H9 (cell line): ENCODE measurements at regions not wholly inside any gene's neighbourhood (a gene's known extent, or its start where the extent isn't known, plus 50 kb on each side); places are given as distances from the start of the nearest gene placed in this dataset.

ENCODE experiments used
- DNase-seq: peaks from one replicate; pipeline ENCODE4 v3.0.0-alpha.2; 2017
- H2AFZ ChIP-seq: one replicate; pipeline ENCODE4 v1.6.1; 2013; ENCODE audit warnings: mild to moderate bottlenecking, low read length, control low read depth, moderate library complexity
- H2AK5ac ChIP-seq: 2 replicates; pipeline ENCODE4 v1.6.1; 2013; ENCODE audit warnings: low read length, control low read depth, mixed read lengths; ENCODE audit not compliant: insufficient read length
- H2BK120ac ChIP-seq: one replicate; pipeline ENCODE4 v1.6.1; 2013; ENCODE audit warnings: low read depth, mild to moderate bottlenecking, low read length, control low read depth, inconsistent platforms; ENCODE audit not compliant: poor library complexity, severe bottlenecking
- H2BK12ac ChIP-seq: 2 replicates; pipeline ENCODE4 v1.6.1; 2013; ENCODE audit warnings: low read length, control low read depth, mixed read lengths, low read depth; ENCODE audit not compliant: insufficient read length
- H2BK15ac ChIP-seq: 2 replicates; pipeline ENCODE4 v1.6.1; 2013; ENCODE audit warnings: low read depth, low read length, control low read depth
- H2BK20ac ChIP-seq: one replicate; pipeline ENCODE4 v1.6.1; 2013; ENCODE audit warnings: low read depth, mild to moderate bottlenecking, low read length, control low read depth, inconsistent platforms; ENCODE audit not compliant: poor library complexity, severe bottlenecking
- H2BK5ac ChIP-seq: 2 replicates; pipeline ENCODE4 v1.6.1; 2013; ENCODE audit warnings: low read length, control low read depth, mixed read lengths; ENCODE audit not compliant: insufficient read length
- H3K14ac ChIP-seq: 2 replicates; pipeline ENCODE4 v1.6.1; 2013; ENCODE audit warnings: low read length, control low read depth; ENCODE audit not compliant: insufficient read depth
- H3K18ac ChIP-seq: 2 replicates; pipeline ENCODE4 v1.6.1; 2013; ENCODE audit warnings: low read depth, mild to moderate bottlenecking, mixed read lengths, low read length, control low read depth; ENCODE audit not compliant: insufficient read length
- H3K23ac ChIP-seq: 2 replicates; pipeline ENCODE4 v1.6.1; 2013; ENCODE audit warnings: low read length, control low read depth, mixed read lengths, low read depth; ENCODE audit not compliant: insufficient read length
- H3K23me2 ChIP-seq: 2 replicates; pipeline ENCODE4 v1.6.1; 2013; ENCODE audit warnings: low read depth, mild to moderate bottlenecking, mixed read lengths, low read length, control low read depth; ENCODE audit not compliant: insufficient read length, poor library complexity, severe bottlenecking
- H3K27ac ChIP-seq: 2 replicates; pipeline ENCODE4 v1.5.1; 2013; ENCODE audit warnings: low read length, control low read depth, mixed read lengths, low read depth; ENCODE audit not compliant: insufficient read length
- H3K27me3 ChIP-seq: 2 replicates; pipeline ENCODE4 v1.6.1; 2013; ENCODE audit warnings: low read length, control low read depth, inconsistent platforms; ENCODE audit not compliant: insufficient read depth
- H3K4ac ChIP-seq: 2 replicates; pipeline ENCODE4 v1.6.1; 2013; ENCODE audit warnings: low read depth, mild to moderate bottlenecking, control low read depth, inconsistent platforms, low read length, moderate library complexity
- H3K4me1 ChIP-seq: 2 replicates; pipeline ENCODE4 v1.6.1; 2013; ENCODE audit warnings: low read length, control low read depth, inconsistent platforms; ENCODE audit not compliant: insufficient read depth
- H3K4me2 ChIP-seq: 2 replicates; pipeline ENCODE4 v1.6.1; 2013; ENCODE audit warnings: low read length, control low read depth, mixed read lengths; ENCODE audit not compliant: insufficient read length, insufficient read depth
- H3K56ac ChIP-seq: 2 replicates; pipeline ENCODE4 v1.6.1; 2013; ENCODE audit warnings: low read depth, mild to moderate bottlenecking, mixed read lengths, low read length, control low read depth; ENCODE audit not compliant: insufficient read length
- H3K79me1 ChIP-seq: 2 replicates; pipeline ENCODE4 v1.6.1; 2013; ENCODE audit warnings: low read depth, mild to moderate bottlenecking, moderate library complexity, low read length, control low read depth, inconsistent platforms; ENCODE audit not compliant: insufficient read depth, poor library complexity, severe bottlenecking
- H3K79me2 ChIP-seq: 2 replicates; pipeline ENCODE4 v1.6.1; 2013; ENCODE audit warnings: low read length, control low read depth, inconsistent platforms; ENCODE audit not compliant: insufficient read depth
- H3K9ac ChIP-seq: 2 replicates; pipeline ENCODE4 v1.6.1; 2013; ENCODE audit warnings: low read length, control low read depth, mixed read lengths; ENCODE audit not compliant: insufficient read length; ENCODE audit errors: extremely low read depth
- H3K9me3 ChIP-seq: one replicate; pipeline ENCODE4 v1.6.1; 2013; ENCODE audit warnings: low read depth, low read length, inconsistent platforms; ENCODE audit not compliant: control insufficient read depth
- H3T11ph ChIP-seq: one replicate; pipeline ENCODE4 v1.6.1; 2013; ENCODE audit warnings: mild to moderate bottlenecking, low read length, control low read depth, inconsistent platforms
- H4K20me1 ChIP-seq: one replicate; pipeline ENCODE4 v1.6.1; 2013; ENCODE audit not compliant: control insufficient read depth, insufficient read length, insufficient read depth
- H4K5ac ChIP-seq: 2 replicates; pipeline ENCODE4 v1.6.1; 2013; ENCODE audit warnings: low read depth, mild to moderate bottlenecking, mixed read lengths, low read length, control low read depth; ENCODE audit not compliant: insufficient read length
- H4K8ac ChIP-seq: replicated peaks from 2 replicates; pipeline ENCODE4 v1.6.1; 2013; ENCODE audit warnings: low read length, control low read depth, mixed read lengths, low read depth; ENCODE audit not compliant: insufficient read length
- H4K91ac ChIP-seq: 2 replicates; pipeline ENCODE4 v1.6.1; 2013; ENCODE audit warnings: low read depth, mild to moderate bottlenecking, moderate library complexity, mixed read lengths, low read length, control low read depth; ENCODE audit not compliant: insufficient read length
- H3K27ac Mint-ChIP-seq, 3 experiments: 2 replicates in 2 of 3; 3 replicates in 1 of 3; pipeline ENCODE4 v1.8.0; 2020 to 2021; ENCODE audit warnings: mixed read lengths in 3 of 3, mild to moderate bottlenecking in 1 of 3, moderate library complexity in 1 of 3
- H3K27me3 Mint-ChIP-seq: 2 replicates; pipeline ENCODE4 v1.8.0; 2021; ENCODE audit warnings: low read depth, mild to moderate bottlenecking, moderate library complexity, mixed read lengths
- H3K36me3 Mint-ChIP-seq, 3 experiments: 2 replicates in 2 of 3; 3 replicates in 1 of 3; pipeline ENCODE4 v1.8.0; 2020 to 2021; ENCODE audit warnings: low read depth in 3 of 3, mixed read lengths in 3 of 3; ENCODE audit not compliant: insufficient read depth in 1 of 3
- H3K4me1 Mint-ChIP-seq, 2 experiments: 2 replicates each; pipeline ENCODE4 v1.8.0; 2020; ENCODE audit warnings: mixed read lengths in 2 of 2
- H3K4me3 Mint-ChIP-seq, 2 experiments: 2 replicates in 1 of 2; 3 replicates in 1 of 2; pipeline ENCODE4 v1.8.0; 2020 to 2021; ENCODE audit warnings: mild to moderate bottlenecking in 2 of 2, mixed read lengths in 2 of 2, moderate library complexity in 1 of 2
- H3K9me3 Mint-ChIP-seq, 2 experiments: 2 replicates in 1 of 2; 3 replicates in 1 of 2; pipeline ENCODE4 v1.8.0; 2020; ENCODE audit warnings: mild to moderate bottlenecking in 2 of 2, mixed read lengths in 2 of 2, moderate library complexity in 1 of 2
- CTCF ChIP-seq: fragments of 200-600 bp; sonication (generic); conservative IDR thresholded peaks from 3 replicates; pipeline ENCODE4 v1.8.0; 2021; ENCODE audit warnings: antibody characterized with exemption, mild to moderate bottlenecking
- WGBS: extraction: QIAGEN DNeasy Blood & Tissue Kit; methylation state at CpG from one replicate; pipeline ENCODE4 v1.1.7; 2013; ENCODE audit warnings: missing lambda C conversion rate, low lambda C conversion rate, mixed read lengths; ENCODE audit not compliant: insufficient read length; ENCODE audit errors: extremely low coverage; 5-methylcytosine and 5-hydroxymethylcytosine counted together

- no peak overlapping the region for H3K56ac ChIP-seq
- H3K27ac ChIP-seq: no peak overlapping the region
- no peaks in the 10 kb centered on the region for H3K27me3 Mint-ChIP-seq
- no peak for TF ChIP-seq CTCF
- no peaks in the 10 kb centered on the region for H3K36me3 Mint-ChIP-seq
- no peak overlapping the region for H3K4ac ChIP-seq
- H3K79me1 ChIP-seq: no peaks in the 10 kb centered on the region
- no peak overlapping the region for H3K23ac ChIP-seq
- H2BK5ac ChIP-seq: no peak overlapping the region
- no peak overlapping the region for H4K5ac ChIP-seq
- no peaks in the 10 kb centered on the region for H3K9me3 Mint-ChIP-seq
- H3K79me2 ChIP-seq: no peaks in the 10 kb centered on the region
- no peak overlapping the region for H3K4me3 Mint-ChIP-seq
- H4K8ac ChIP-seq: no peak overlapping the region
- H3K27ac Mint-ChIP-seq: no peak overlapping the region
- H2AK5ac ChIP-seq: no peak overlapping the region
- no peaks in the 10 kb centered on the region for H3K4me1 ChIP-seq
- H3K27me3 ChIP-seq: no peaks in the 10 kb centered on the region
- no peaks in the 10 kb centered on the region for H3K9me3 ChIP-seq
- no peak overlapping the region for H3K4me2 ChIP-seq
- H4K20me1 ChIP-seq: no peaks in the 10 kb centered on the region
- H3K23me2 ChIP-seq: no peaks in the 10 kb centered on the region
- H2BK15ac ChIP-seq: no peak overlapping the region
- H4K91ac ChIP-seq: no peak overlapping the region
- no peak overlapping the region for H3K14ac ChIP-seq
- no peak overlapping the region for H2AFZ ChIP-seq
- WGBS: no CpG with 5 or more reads among the region's 1 CpG
- DNase-seq: no peak
- no peak overlapping the region for H2BK20ac ChIP-seq
- peaks cover 0 to 2% of the 10 kb centered on the region in 2 experiments; a peak in 1 of 4 replicates for H3K4me1 Mint-ChIP-seq
- H3T11ph ChIP-seq: no peak overlapping the region
- no peak overlapping the region for H3K9ac ChIP-seq
- no peak overlapping the region for H2BK12ac ChIP-seq
- H2BK120ac ChIP-seq: no peak overlapping the region
- H3K18ac ChIP-seq: no peak overlapping the region
Observed at GRCh38 chr14:42860371-42860770, 1253.7 kb downstream of the LRFN5 start.
